ENCODE measurements at regions not wholly inside any gene's neighbourhood (a gene's known extent, or its start where the extent isn't known, plus 50 kb on each side); places are given as distances from the start of the nearest gene placed in this dataset.
"Not testable (repeated sequence)": the region's sequence is repeated elsewhere in the genome, so short reads cannot be mapped to it uniquely, and the experiment has no call there.

- H3K4me1 ChIP-seq (ENCODE audit: control insufficient read depth, insufficient read depth, low read length): no peaks in the 10 kb centered on the region
- no peaks in the 10 kb centered on the region for H3K9me3 ChIP-seq (ENCODE audit: control insufficient read depth, insufficient read depth, low read length)
- no peaks in the 10 kb centered on the region for H3K27me3 ChIP-seq (ENCODE audit: control insufficient read depth, insufficient read depth, low read length)
- H3K4me3 ChIP-seq (ENCODE audit: low read depth, low read length): no peak overlapping the region
- no peaks in the 10 kb centered on the region for H3K36me3 ChIP-seq (ENCODE audit: control insufficient read depth, insufficient read depth, low read length)
- no peak for DNase-seq (ENCODE audit: low read depth in 4 of 6, low spot score in 6 of 6)
- H3K27ac ChIP-seq (ENCODE audit: low read depth, low read length): no peak overlapping the region
These were observed 184.0 kb upstream of the C1orf87 start for GRCh38 chr1:60257531-60257930.

- Histone ChIP-seq H3K9me3 (ENCODE audit: control insufficient read depth, insufficient read depth, low read length) (no peaks in the 10 kb centered on the region), H3K4me1 (ENCODE audit: control insufficient read depth, insufficient read depth, low read length) (no peaks in the 10 kb centered on the region), H3K27ac (ENCODE audit: low read depth, low read length) (no peak overlapping the region), H3K4me3 (ENCODE audit: low read depth, low read length) (no peak overlapping the region), H3K36me3 (ENCODE audit: control insufficient read depth, insufficient read depth, low read length) (no peaks in the 10 kb centered on the region), H3K27me3 (ENCODE audit: control insufficient read depth, insufficient read depth, low read length) (no peaks in the 10 kb centered on the region)
- no peak for DNase-seq (ENCODE audit: low read depth in 4 of 6, low spot score in 6 of 6)
- no CpG with 5 or more reads among the region's 1 CpG for WGBS (ENCODE audit: insufficient coverage)
These were observed 182.0 kb upstream of the C1orf87 start for GRCh38 chr1:60255565-60255964.

- Histone ChIP-seq H3K27ac (ENCODE audit: low read depth, low read length) (no peak overlapping the region), H3K36me3 (ENCODE audit: control insufficient read depth, insufficient read depth, low read length) (no peaks in the 10 kb centered on the region), H3K4me1 (ENCODE audit: control insufficient read depth, insufficient read depth, low read length) (no peaks in the 10 kb centered on the region), H3K27me3 (ENCODE audit: control insufficient read depth, insufficient read depth, low read length) (no peaks in the 10 kb centered on the region), H3K4me3 (ENCODE audit: low read depth, low read length) (no peak overlapping the region), H3K9me3 (ENCODE audit: control insufficient read depth, insufficient read depth, low read length) (no peaks in the 10 kb centered on the region)
- no CpG with 5 or more reads among the region's 2 CpGs for WGBS (ENCODE audit: insufficient coverage)
- DNase-seq (ENCODE audit: low read depth in 4 of 6, low spot score in 6 of 6): no peak
These were observed 177.9 kb upstream of the C1orf87 start for GRCh38 chr1:60251426-60251825.

GRCh38 chr1:60247467-60247866, 173.9 kb upstream of the C1orf87 start:
- H3K4me3 ChIP-seq (ENCODE audit: low read depth, low read length); DNase-seq (ENCODE audit: low read depth in 4 of 6, low spot score in 6 of 6); H3K36me3 ChIP-seq (ENCODE audit: control insufficient read depth, insufficient read depth, low read length); H3K27ac ChIP-seq (ENCODE audit: low read depth, low read length); H3K27me3 ChIP-seq (ENCODE audit: control insufficient read depth, insufficient read depth, low read length); H3K9me3 ChIP-seq (ENCODE audit: control insufficient read depth, insufficient read depth, low read length); H3K4me1 ChIP-seq (ENCODE audit: control insufficient read depth, insufficient read depth, low read length): not testable (repeated sequence)
- WGBS (ENCODE audit: insufficient coverage): 100% methylated on average over 1 of the region's 1 CpG

- no peak overlapping the region for H3K4me3 ChIP-seq (ENCODE audit: low read depth, low read length)
- peak in 1 of 6 donors; percentile 49 for DNase-seq (ENCODE audit: low read depth in 4 of 6, low spot score in 6 of 6)
- H3K36me3 ChIP-seq (ENCODE audit: control insufficient read depth, insufficient read depth, low read length): no peaks in the 10 kb centered on the region
- no peaks in the 10 kb centered on the region for H3K27me3 ChIP-seq (ENCODE audit: control insufficient read depth, insufficient read depth, low read length)
- no peaks in the 10 kb centered on the region for H3K4me1 ChIP-seq (ENCODE audit: control insufficient read depth, insufficient read depth, low read length)
- H3K27ac ChIP-seq (ENCODE audit: low read depth, low read length): no peak overlapping the region
- 80% methylated on average over 1 of the region's 2 CpGs for WGBS (ENCODE audit: insufficient coverage)
- H3K9me3 ChIP-seq (ENCODE audit: control insufficient read depth, insufficient read depth, low read length): no peaks in the 10 kb centered on the region
These were observed 171.8 kb upstream of the C1orf87 start for GRCh38 chr1:60245324-60245723.

GRCh38 chr1:60244906-60245305, 171.3 kb upstream of the C1orf87 start:
- H3K4me1 ChIP-seq (ENCODE audit: control insufficient read depth, insufficient read depth, low read length): no peaks in the 10 kb centered on the region
- no peaks in the 10 kb centered on the region for H3K9me3 ChIP-seq (ENCODE audit: control insufficient read depth, insufficient read depth, low read length)
- no peak for DNase-seq (ENCODE audit: low read depth in 4 of 6, low spot score in 6 of 6)
- no peak overlapping the region for H3K27ac ChIP-seq (ENCODE audit: low read depth, low read length)
- no peaks in the 10 kb centered on the region for H3K36me3 ChIP-seq (ENCODE audit: control insufficient read depth, insufficient read depth, low read length)
- H3K27me3 ChIP-seq (ENCODE audit: control insufficient read depth, insufficient read depth, low read length): no peaks in the 10 kb centered on the region
- no peak overlapping the region for H3K4me3 ChIP-seq (ENCODE audit: low read depth, low read length)

GRCh38 chr1:60235275-60235674, 161.7 kb upstream of the C1orf87 start:
- Histone ChIP-seq H3K4me1 (ENCODE audit: control insufficient read depth, insufficient read depth, low read length) (peaks cover 5% of the 10 kb centered on the region), H3K27me3 (ENCODE audit: control insufficient read depth, insufficient read depth, low read length) (no peaks in the 10 kb centered on the region), H3K9me3 (ENCODE audit: control insufficient read depth, insufficient read depth, low read length) (no peaks in the 10 kb centered on the region), H3K36me3 (ENCODE audit: control insufficient read depth, insufficient read depth, low read length) (no peaks in the 10 kb centered on the region), H3K27ac (ENCODE audit: low read depth, low read length) (no peak overlapping the region), H3K4me3 (ENCODE audit: low read depth, low read length) (no peak overlapping the region)
- 88% methylated on average over 1 of the region's 2 CpGs for WGBS (ENCODE audit: insufficient coverage)
- no peak for DNase-seq (ENCODE audit: low read depth in 4 of 6, low spot score in 6 of 6)

- WGBS (ENCODE audit: insufficient coverage): 83% methylated on average over 1 of the region's 2 CpGs
- no peaks in the 10 kb centered on the region for H3K36me3 ChIP-seq (ENCODE audit: control insufficient read depth, insufficient read depth, low read length)
- no peaks in the 10 kb centered on the region for H3K27me3 ChIP-seq (ENCODE audit: control insufficient read depth, insufficient read depth, low read length)
- DNase-seq (ENCODE audit: low read depth in 4 of 6, low spot score in 6 of 6): peak in 2 of 6 donors; percentile 71 to 77
- no peak overlapping the region for H3K4me3 ChIP-seq (ENCODE audit: low read depth, low read length)
- no peak overlapping the region for H3K27ac ChIP-seq (ENCODE audit: low read depth, low read length)
- peaks cover 5% of the 10 kb centered on the region for H3K4me1 ChIP-seq (ENCODE audit: control insufficient read depth, insufficient read depth, low read length)
- H3K9me3 ChIP-seq (ENCODE audit: control insufficient read depth, insufficient read depth, low read length): no peaks in the 10 kb centered on the region
These were observed 161.2 kb upstream of the C1orf87 start for GRCh38 chr1:60234776-60235175.

GRCh38 chr1:60229821-60230220, 156.3 kb upstream of the C1orf87 start:
- no peaks in the 10 kb centered on the region for H3K9me3 ChIP-seq (ENCODE audit: control insufficient read depth, insufficient read depth, low read length)
- no peaks in the 10 kb centered on the region for H3K27me3 ChIP-seq (ENCODE audit: control insufficient read depth, insufficient read depth, low read length)
- no peak for DNase-seq (ENCODE audit: low read depth in 4 of 6, low spot score in 6 of 6)
- H3K4me3 ChIP-seq (ENCODE audit: low read depth, low read length): no peak overlapping the region
- no peaks in the 10 kb centered on the region for H3K36me3 ChIP-seq (ENCODE audit: control insufficient read depth, insufficient read depth, low read length)
- H3K4me1 ChIP-seq (ENCODE audit: control insufficient read depth, insufficient read depth, low read length): no peaks in the 10 kb centered on the region
- H3K27ac ChIP-seq (ENCODE audit: low read depth, low read length): no peak overlapping the region

- no peaks in the 10 kb centered on the region for H3K4me1 ChIP-seq (ENCODE audit: control insufficient read depth, insufficient read depth, low read length)
- no peaks in the 10 kb centered on the region for H3K9me3 ChIP-seq (ENCODE audit: control insufficient read depth, insufficient read depth, low read length)
- H3K27me3 ChIP-seq (ENCODE audit: control insufficient read depth, insufficient read depth, low read length): no peaks in the 10 kb centered on the region
- no peak overlapping the region for H3K27ac ChIP-seq (ENCODE audit: low read depth, low read length)
- WGBS (ENCODE audit: insufficient coverage): no CpG with 5 or more reads among the region's 1 CpG
- no peak for DNase-seq (ENCODE audit: low read depth in 4 of 6, low spot score in 6 of 6)
- no peak overlapping the region for H3K4me3 ChIP-seq (ENCODE audit: low read depth, low read length)
- no peaks in the 10 kb centered on the region for H3K36me3 ChIP-seq (ENCODE audit: control insufficient read depth, insufficient read depth, low read length)
These were observed 154.5 kb upstream of the C1orf87 start for GRCh38 chr1:60228041-60228491.

- Histone ChIP-seq H3K4me3 (ENCODE audit: low read depth, low read length) (no peak overlapping the region), H3K9me3 (ENCODE audit: control insufficient read depth, insufficient read depth, low read length) (no peaks in the 10 kb centered on the region), H3K36me3 (ENCODE audit: control insufficient read depth, insufficient read depth, low read length) (no peaks in the 10 kb centered on the region), H3K4me1 (ENCODE audit: control insufficient read depth, insufficient read depth, low read length) (no peaks in the 10 kb centered on the region), H3K27me3 (ENCODE audit: control insufficient read depth, insufficient read depth, low read length) (no peaks in the 10 kb centered on the region), H3K27ac (ENCODE audit: low read depth, low read length) (no peak overlapping the region)
- DNase-seq (ENCODE audit: low read depth in 4 of 6, low spot score in 6 of 6): no peak
These were observed 154.0 kb upstream of the C1orf87 start for GRCh38 chr1:60227601-60228000.

Measured in spinal cord (tissue), 9 donors.